Stimulated activated CD4-positive, alpha-beta T cell treated with anti-CD3 and anti-CD28 coated beads, Interleukin-1b, Interleukin-23, amount 100 ng/mL, for 1 hour (primary cell): ENCODE measurements at regions not wholly inside any gene's neighbourhood (a gene's known extent, or its start where the extent isn't known, plus 50 kb on each side); places are given as distances from the start of the nearest gene placed in this dataset.

Source experiments
- DNase-seq, 2 donors: peaks; one replicate each; pipeline ENCODE4 v3.0.0-alpha.2; 2020; ENCODE audit warnings: low read depth in 2 of 2

DNA sequence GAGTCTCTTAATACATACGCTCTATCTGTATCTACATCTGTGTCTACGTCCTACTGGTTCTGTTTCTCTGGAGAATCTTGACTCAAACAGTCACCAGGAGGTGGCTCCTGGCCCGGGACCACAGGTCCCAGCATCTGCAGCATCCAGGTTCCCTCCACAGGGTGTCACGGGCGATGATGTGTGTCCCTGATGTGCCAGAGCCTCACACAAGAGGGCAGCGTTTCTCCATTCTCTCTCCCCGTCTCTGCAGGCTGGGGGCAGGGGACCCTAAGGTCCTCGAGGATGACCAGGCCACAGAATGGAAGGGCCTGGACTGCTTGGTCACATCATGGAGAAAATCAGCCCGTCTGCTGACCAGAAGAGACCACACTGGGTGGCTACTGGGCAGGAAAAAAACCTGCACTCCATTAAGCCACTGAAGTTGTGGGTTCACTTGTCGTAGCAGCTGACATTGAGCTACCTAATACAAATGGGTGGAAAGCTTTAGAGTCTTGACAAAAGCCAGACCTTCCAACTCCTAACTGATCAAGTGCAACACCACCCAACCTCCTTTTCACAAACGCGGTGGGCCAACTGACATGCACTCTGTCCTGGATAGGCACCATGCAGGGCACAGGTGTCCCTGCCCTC, 392.5 kb downstream of the CTTN start:
- no peak for DNase-seq

- no peak for DNase-seq
Measured at GRCh38 chr11:70796648-70797227, 398.4 kb downstream of the CTTN start.

GRCh38 chr11:70798296-70798695, 400.0 kb downstream of the CTTN start:
- DNase-seq = no peak

DNA sequence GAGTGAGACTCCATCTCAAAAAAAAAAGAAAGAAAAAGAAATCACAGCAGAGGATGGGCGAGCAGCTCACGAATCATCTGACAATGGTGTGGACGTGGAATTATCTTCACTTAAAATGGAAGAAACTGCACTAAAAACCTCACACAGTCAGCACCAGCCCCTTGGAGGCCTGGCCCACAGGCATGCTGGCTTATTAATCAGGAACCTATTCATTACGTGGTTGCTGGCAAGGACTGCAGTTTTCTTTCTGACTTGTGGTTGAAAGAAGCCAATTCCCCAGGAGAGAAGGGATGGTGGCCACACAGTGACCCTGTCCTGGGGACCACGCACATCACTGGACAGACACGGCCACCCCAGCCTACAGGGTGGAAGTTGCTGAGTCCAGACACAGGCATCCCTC, 401.1 kb downstream of the CTTN start:
- no peak for DNase-seq

GRCh38 chr11:70802185-70802584, 403.9 kb downstream of the CTTN start:
- DNase-seq = no peak

DNA sequence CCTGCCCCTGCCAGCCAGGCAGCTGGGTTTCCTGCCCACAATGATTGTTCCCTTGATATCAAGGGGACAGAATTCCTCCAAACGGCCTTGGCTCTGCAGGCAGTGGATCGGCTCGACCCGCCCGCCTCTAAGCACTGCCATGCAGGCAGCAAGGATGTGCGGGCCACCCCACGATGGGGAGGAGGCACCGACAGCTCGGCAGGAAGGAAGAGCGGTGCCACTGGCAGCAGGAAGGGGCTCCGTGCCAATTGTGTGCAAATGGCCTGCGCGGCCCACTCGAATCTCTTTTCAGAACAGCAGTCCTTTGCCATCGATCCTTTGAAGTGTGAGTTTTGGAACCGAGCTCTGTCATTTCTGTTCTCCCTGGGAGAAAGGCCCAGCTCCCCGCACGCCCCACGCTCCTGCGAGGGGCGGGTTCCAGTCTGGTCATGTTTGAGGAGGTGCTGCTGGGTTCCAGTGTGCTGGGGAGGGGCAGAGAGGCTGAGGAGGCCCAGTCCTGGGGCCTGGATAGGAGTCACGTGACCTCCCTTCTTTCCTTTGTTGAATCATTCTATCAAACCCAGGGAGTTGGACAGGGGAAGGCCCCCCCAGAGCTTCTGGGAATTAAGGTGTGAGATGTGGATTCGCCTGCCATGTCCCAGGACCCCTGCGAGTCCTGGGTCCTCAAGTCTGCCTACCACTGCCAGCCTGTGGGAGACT, 406.0 kb downstream of the CTTN start:
- no peak for DNase-seq

GRCh38 chr11:70805243-70805642, 406.9 kb downstream of the CTTN start:
- no peak for DNase-seq

- DNase-seq = no peak
Measured at GRCh38 chr11:70805971-70806370, 407.6 kb downstream of the CTTN start.

DNA sequence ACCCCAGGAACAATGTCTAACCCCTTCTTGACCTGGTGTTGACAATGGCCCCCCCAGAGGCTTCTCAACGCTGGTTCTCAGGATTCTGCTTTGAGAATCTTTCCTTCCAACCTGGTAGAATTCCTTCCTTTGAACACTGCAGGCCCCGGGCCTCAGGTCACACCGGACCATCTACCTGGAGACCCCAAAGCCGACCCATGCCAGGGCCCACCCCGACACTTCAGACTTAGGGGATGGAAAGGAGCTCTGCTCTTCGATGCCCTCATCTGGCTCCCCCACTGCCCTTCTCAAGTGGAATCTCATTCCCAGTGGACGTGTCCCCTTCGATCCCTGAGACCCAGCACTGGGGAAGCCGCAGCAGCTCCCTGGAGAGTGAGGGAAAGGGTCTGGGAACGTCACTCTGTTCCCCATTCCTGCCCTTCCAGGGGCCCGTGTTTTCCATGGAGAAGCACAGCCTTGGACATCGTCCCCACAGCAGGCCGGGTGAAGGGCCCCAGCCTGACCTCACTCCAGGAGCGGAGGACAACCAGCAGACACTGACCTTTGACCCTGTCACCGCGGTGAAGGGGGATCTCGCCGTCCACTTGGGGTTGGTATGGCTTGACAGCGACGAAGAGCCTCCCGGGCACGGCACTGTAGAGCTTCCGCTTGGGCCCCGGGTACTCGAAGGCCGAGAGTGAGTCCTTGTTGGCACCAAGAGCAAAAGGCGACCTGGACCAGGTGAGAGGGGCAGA, 408.3 kb downstream of the CTTN start:
- no peak for DNase-seq

DNA sequence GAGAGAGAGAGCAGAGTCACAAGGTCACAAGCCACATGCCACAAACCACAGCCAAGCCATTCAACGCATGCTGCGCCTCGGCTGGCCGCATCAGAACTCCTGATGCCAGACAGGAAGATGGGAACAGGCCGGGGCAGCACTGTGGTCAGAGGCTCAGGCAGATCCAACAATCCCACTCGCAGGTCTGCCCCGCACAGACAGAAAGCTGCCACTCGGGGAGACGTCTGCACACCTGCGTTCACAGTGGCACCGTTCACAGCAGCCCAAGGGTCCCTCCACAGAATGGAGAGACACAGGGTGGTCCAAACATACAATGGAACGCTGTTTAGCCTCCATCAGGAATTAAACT, 408.8 kb downstream of the CTTN start:
- DNase-seq = no peak

DNA sequence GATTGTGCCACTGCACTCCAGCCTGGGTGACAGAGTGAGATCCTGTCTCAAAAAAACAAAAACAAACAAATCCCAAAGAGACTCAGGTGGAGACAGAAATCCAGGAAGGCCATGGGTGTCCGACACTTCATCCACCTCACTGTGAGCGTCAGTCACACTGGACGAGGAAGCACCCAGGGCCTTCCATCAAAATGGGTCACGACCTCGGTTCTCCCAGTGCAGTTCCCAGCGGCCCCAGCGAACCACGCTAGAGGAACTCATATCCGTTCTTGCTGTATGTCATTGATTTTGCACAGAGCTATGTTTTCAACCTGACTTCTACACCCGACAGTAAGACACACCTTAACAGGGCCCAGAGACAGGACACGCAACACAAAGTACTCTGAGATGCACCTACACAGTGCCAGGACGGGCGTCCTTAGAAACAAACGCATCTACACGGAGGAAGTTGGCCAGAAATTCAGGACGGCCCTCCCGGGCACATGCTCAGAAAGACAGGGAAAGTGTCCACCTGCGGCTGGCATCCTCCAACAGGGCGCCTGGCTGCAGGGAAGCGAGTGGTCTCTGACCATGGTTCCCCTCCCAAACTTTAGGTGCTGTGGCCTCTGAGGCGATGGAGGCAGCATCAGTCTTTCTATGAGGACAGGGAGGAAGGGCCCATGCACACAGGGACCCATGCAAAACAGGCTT, 410.5 kb downstream of the CTTN start:
- DNase-seq = no peak

- DNase-seq = no peak
Measured at GRCh38 chr11:70810133-70810532, 411.8 kb downstream of the CTTN start.

GRCh38 chr11:70810681-70811080, 412.4 kb downstream of the CTTN start:
- DNase-seq = no peak

- no peak for DNase-seq
Measured at GRCh38 chr11:70811483-70811882, 413.2 kb downstream of the CTTN start.

DNA sequence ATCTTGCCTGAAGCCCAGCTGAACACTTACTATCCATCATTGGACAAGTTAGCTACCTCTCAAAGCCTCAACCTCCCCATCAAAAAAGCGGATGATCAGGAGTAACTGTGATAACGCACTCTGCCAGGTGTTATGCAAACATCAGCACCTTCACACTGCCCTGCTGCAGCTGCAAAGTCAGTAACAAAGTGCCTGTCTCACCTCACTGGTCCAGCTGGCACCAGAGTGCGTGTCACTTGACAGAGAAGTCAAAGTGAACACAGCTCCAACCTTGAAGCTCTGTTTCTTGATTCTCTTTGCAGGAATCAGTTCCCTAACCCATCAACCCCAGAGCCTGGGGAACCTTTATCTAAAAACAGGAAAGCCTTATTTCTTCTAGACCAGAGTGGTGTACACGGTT, 413.6 kb downstream of the CTTN start:
- no peak for DNase-seq

DNA sequence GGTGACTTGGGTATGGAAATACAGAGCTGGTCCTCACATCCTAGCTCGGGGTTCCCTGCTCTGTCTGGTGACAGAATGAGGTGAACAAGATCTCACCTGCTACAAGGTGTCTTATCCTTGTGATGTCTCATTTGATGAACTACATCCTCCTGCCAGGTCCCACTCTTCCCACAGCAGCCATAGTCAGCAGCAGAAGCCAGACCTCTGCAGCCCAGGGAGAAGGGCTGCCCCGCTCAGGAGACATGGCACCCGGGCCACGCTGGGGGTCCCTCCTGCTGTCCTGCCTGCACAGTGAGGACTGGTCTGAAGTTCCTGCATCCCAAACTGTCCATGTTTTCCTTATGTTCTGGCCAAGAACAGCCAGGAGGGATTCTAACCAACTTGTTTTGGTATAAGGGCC, 414.1 kb downstream of the CTTN start:
- no peak for DNase-seq

GRCh38 chr11:70813651-70814050, 415.3 kb downstream of the CTTN start:
- DNase-seq = no peak

- no peak for DNase-seq
Measured at GRCh38 chr11:70815485-70815832, 417.1 kb downstream of the CTTN start.

- no peak for DNase-seq
Measured at GRCh38 chr11:70816156-70816678, 417.9 kb downstream of the CTTN start.

DNA sequence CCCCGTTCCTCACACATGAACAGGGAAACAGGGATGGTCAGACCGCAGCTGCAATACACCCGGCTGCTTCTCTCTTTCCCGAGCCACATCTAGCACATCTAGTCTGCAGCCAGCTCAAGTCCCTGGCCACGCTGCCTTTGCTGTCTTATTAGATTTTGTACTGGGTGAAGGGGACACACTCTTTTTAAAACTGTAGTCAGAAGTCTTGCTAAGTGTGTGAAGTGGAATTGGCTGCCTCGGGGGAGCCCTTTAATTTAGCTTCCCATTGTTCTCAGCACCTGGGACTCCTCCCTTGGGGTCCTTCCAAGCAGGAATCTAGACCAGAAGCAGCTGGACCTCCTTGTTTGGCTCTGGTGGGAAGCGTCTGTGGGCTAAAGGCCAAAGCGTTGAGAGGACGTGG, 420.0 kb downstream of the CTTN start:
- no peak for DNase-seq

- no peak for DNase-seq
Measured at GRCh38 chr11:70819022-70819421, 420.7 kb downstream of the CTTN start.

DNA sequence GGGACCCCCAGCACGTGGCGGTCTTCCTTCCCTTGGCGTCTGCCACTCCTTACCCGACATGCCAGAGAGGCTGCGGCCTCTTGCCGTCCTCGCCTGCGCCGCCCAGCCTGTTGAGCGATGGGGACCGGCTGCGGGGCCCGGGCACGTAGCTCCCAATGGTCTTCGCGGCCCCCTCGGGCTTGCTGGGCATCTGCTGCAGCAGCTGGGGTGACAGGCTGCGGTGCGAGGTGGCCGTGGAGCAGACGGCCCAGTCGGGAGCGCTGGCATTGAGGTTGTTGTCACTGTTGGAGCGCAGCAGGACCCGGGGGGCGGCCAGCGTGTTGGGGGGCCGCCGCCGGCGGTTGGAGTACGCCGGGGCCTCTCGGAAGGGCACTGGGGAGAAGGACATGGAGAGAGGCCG, 422.0 kb downstream of the CTTN start:
- DNase-seq = no peak
